ENCODE measurements at regions not wholly inside any gene's neighbourhood (a gene's known extent, or its start where the extent isn't known, plus 50 kb on each side); places are given as distances from the start of the nearest gene placed in this dataset.

DNA sequence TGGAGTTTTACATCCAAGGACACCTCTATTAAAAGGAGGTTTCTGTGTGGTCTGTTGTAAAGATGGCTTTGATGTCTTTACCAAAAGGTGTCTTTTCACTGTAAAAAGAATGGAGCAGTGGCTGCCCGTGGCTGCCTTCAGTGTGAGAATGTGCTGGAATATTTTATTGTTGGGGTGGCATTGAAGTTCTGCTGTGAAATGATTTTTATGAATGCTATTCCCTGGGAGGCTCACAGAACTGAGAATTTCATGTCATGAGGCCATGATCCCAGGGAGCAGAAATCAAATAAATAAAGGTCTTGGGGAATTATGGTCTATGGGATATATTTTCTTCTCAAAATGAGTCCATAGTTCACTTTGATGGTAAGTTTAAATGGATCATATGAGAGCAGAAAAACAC, 425.2 kb upstream of the ZNF608 start:
- DNase-seq (ENCODE audit: low read depth in 2 of 2): no peak

DNA sequence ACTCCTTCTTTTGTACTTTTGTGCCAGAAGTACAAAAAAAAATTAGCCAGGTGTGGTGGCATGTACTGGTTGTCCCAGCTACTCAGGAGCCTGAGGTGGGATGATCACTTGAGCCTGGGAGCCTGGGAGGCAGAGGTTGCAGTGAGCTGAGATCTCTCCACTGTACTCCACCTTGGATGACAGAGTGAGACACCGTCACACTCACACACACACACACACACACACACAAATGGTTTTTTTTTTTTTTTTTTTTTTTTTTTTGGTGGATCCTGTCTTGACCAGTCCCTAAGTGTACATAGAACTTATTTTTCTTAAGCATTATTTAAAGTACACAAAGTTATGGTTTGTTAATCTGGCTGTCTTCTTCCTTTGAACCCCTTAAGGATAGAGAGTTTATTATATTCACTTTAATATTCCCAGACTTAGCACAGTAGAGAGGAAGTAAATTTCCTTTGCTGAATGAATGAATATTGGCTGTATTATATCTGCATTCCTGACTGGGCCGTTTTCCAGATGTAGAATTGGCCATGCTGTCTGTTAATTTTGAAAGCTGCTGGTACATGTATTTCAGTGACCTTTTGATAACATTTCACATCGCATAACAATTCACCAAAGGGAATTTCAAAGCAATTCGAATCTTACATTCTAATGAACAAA, 429.0 kb upstream of the ZNF608 start:
- no peak for DNase-seq (ENCODE audit: low read depth in 2 of 2)

DNA sequence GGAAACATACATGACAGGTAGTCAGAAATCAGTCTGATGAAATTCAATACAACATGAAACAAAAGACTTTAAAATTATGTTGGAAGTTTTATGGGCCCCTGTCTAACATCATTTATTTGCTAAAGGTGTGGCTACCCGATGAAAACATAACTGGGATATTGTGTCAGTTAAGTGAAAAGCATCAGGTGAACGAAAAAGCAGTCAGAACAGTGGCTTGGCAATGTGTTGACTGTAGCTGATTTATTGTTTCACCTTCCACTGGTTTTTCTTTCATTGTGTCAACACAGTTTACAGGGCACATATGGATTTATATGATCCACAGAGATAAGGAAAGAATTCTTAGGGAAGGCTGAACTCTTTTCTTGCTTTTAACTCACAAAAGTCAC, 429.6 kb upstream of the ZNF608 start:
- no peak for DNase-seq (ENCODE audit: low read depth in 2 of 2)

DNA sequence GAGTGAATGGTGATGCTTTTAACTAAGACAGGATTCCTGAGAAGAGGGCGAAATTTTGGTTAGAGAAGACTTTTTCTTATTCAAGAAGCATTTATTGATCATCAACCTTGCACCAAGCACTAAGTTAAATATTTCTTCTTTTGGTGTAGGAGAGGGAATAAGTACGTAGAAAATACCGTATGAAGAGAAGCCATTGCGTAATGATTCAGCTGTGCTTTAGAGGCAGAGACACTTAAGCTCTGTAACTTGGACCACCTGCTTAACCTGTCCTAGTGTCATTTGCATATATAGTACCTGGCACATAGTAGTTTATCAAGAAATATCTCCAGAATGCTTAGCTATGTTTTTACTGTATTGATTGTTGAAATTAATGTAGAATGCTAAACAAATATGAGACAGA, 430.9 kb upstream of the ZNF608 start:
- DNase-seq (ENCODE audit: low read depth in 2 of 2): no peak

DNA sequence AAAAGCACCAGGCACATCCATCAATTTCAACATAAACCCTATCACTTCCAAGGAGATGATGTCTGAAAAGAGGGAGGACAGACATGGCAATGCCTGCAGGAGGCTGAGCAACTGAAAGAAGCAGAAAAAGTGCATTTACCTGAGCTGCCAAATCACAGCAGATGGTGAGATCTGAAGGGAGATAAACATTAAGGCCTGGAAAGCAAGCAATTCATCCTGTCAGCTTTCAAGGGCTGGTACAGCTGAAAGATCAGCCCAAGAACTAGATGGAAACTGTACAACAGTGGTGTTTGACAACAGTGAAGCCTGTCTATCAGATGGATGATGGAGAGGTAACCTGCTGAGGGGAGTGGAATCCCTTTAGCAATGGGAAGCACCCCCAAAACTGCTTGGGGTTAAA, 433.2 kb upstream of the ZNF608 start:
- no peak for DNase-seq (ENCODE audit: low read depth in 2 of 2)

DNA sequence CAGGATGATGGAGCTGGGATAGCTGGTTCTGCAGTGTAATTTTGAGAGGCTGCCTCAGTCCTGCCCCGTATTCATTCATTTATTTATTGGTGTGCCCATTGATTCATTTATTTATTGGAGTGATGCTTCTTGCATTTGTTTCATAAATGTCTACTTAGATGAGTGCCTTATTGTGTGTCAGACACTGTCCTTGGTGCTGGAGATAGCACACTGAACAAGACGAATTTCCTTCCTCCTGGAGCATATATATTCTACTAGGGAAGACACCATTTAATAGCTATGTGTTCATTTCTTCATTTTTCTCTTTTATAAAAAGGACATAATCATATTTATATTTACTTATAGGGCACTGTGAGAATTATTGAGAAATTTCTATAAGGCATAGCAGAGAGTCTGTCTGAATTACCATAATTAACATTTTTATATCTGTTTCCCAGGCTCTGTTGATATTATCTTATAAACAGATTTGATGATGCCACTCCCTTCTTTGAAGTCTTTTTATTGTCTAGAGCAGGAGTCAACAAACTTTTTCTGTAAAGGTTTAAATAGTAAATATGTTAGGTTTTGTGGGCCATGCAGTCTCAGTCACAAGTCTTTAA, 433.9 kb upstream of the ZNF608 start:
- no peak for DNase-seq (ENCODE audit: low read depth in 2 of 2)

DNA sequence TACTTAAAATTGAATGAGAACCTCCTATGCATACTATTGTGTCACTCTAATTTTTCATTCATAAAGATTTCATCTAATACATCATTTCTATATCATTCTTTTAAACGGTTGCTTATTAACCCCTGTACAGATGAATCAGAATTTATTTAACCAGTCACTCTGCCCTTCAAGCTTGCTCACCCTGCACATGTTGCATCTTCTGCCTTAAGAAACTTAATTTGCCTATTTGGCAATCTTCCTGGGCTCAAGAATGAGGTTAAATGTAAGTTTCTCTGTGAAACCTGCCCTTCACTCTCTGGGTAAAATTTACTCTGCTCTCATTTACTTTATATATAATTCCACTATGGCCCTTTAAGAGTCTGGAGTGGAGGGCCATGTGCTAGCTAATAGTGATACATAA, 434.7 kb upstream of the ZNF608 start:
- no peak for DNase-seq (ENCODE audit: low read depth in 2 of 2)

DNA sequence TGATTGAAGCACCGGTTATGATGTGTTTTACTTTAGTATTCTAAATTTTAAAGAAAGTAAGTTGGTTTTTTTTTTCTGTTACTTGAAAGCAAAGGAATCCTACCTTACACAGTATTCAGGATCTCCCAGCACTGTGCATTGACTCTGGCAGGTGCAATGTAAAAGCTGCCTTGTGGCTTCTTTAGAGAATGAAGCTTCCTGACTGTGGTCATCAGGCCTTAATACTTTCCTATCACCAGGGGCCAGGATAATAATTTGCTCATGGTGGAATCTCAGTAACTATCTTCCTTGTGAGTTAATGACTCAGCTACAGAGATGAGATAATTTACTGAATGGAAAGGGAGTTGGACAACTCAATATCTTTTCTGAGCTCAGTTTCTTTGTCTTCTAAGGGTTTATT, 435.5 kb upstream of the ZNF608 start:
- no peak for DNase-seq (ENCODE audit: low read depth in 2 of 2)

DNA sequence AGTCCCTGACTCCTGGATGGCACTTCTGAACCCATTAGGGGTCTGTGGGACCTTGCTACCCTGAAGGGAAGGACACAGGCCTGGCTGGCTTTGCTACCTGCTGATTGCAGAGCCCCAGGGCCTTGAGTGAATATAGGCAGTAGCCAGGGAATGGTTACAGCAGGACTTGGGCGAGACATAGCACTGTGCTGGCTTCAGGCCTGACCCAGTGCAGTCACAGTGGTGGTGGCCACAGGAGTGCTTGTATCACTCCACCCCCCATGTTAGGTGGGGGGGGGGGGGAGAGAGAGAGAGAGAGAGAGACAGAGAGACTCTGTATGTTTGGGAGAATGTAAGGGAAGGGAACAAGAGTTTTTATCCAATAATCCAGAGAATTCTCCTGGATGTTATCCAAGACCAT, 439.3 kb upstream of the ZNF608 start:
- DNase-seq (ENCODE audit: low read depth in 2 of 2): no peak

DNA sequence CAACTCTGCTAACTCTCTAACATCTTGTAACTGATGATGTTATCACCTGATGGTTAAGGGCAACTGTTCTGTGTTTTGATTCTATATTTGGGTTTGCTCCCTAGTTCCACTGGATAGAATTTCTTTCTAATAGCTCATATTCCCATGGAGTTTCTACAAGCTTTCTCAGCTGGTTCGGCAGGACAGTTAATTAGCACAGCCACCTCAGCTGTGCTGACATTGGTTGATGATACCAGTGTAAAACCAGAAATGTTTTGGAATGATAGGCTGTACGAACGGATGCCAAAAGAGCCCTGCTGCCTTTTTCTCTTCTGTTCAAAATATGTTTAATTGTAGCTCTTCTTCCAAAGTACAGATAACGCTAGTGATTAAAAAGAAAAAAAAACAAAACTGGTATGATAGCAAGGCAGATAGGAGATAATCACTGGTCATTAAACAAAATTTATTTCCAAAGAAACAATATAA, 440.5 kb upstream of the ZNF608 start:
- DNase-seq (ENCODE audit: low read depth in 2 of 2): no peak

DNA sequence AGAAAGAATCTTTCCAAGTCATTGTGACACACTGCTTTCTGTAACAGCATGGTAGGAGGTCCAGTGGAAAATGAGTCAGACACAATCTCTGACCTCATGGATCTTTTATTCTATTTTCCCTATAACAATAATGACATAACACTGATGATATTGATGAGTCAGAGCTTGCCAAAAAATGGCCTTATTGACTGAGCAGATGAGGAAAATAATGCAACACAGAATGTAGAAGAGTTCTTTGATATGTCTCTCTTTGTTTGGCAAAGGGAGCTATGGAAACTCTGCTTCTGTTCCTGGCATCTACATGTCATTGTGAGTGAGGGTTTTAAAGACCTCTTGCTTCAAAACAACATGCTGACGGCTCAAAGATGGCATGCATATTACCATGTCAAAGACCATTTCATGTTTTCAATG, 443.1 kb upstream of the ZNF608 start:
- no peak for DNase-seq (ENCODE audit: low read depth in 2 of 2)

DNA sequence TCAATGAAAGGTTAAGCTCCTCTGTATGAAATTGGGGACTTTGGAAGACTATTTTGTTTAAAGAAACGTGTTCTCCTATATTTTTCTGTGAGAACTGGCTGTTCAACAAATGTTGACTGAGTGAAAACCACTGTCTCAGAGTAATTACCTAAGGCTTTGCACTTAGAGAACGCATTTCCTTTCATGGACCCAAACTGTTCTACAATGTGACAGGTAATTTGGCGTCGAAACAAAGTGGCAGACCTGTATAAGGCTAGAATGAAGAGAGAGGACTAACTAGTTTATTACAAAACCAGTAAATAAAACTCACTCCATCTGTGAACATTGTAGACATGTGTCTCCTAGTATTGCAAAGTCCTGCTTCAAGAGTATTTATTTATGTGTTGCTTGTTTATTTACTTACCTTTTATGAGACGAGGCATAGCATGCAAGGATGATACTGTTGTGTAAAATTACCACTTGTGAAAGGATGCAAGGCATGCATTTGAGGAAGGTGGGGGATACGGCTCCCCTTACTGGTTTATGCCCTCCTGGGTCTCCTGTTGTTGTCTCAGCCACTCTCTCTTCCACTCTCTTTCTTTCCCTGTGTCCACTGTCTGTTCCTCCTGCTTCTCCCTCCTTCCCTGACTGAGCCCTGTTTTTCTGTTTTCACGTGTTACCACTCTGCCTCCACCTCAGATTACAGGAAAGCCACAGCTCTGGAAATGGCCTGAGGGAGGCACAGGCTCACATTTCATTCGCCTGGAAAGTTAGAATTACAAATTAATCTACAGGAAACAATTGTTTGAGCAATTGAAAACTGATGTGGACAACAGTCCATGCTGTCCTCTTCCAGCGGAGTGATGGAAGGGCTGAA, 444.0 kb upstream of the ZNF608 start:
- no peak for DNase-seq (ENCODE audit: low read depth in 2 of 2)

DNA sequence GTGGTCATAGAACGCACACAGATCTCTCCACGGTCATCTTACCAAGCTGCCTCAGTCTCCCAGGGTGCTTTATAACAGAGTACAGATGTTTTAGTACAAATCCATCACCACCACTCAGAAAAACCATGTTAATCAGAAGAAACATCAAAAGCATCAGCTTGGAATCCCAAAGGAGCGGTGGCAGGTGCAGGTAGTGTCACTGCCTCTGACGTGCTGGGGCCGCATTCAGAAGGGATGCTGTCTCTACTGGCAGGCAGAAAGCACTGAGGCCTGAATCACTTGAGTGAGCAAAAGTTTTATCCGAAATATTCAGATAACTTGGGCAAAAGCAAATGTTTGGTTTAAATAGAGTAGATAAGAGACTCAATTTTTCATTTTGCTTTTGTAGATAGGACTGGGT, 448.4 kb upstream of the ZNF608 start:
- DNase-seq (ENCODE audit: low read depth in 2 of 2): no peak

DNA sequence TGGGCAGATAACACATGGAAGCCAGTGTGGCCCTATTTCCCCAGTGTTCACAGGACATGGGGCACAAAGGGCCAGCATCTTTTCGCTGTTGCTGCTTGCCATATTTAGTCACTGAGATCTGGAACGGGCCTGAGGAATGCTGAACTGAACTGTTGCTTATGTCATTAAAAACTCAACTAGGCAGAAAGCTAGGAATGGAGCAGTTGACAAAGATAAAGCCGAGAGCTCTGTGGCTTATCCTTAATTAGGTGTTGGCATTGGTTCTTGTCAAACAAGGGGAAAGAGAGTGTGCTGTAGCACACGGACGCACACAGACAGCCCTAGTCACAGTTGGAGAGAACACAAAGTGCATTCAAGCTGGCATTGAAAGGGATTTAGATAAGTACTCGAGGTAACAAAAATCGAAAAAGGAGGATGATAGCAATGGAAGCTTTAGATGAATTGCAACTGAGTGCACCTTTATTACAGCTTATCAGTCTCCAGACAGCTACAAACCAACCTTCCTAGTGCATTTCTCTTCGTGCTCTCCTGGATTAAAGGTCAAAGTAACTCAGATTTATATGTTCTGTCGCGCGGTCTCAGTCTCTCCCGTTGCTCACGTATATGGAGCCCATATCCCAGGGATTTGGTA, 450.2 kb upstream of the ZNF608 start:
- DNase-seq (ENCODE audit: low read depth in 2 of 2): no peak

DNA sequence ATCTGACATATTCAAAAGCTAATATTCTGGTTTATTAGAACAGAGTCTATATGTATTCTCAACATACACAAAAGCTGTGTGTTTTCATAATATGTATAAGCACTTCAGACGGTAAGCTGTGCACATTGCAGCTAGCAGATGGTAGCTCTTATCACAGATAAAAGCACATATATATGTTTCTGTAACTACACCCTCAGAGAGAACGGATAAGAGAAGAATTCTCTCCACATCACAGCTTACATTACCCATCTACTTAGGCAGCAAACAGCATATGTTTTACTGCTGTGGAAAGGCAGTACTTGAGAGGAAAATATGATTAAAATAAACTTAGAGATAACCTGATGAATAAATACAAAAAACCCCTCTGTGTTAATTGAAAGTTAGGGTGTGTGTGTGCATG, 450.9 kb upstream of the ZNF608 start:
- no peak for DNase-seq (ENCODE audit: low read depth in 2 of 2)

DNA sequence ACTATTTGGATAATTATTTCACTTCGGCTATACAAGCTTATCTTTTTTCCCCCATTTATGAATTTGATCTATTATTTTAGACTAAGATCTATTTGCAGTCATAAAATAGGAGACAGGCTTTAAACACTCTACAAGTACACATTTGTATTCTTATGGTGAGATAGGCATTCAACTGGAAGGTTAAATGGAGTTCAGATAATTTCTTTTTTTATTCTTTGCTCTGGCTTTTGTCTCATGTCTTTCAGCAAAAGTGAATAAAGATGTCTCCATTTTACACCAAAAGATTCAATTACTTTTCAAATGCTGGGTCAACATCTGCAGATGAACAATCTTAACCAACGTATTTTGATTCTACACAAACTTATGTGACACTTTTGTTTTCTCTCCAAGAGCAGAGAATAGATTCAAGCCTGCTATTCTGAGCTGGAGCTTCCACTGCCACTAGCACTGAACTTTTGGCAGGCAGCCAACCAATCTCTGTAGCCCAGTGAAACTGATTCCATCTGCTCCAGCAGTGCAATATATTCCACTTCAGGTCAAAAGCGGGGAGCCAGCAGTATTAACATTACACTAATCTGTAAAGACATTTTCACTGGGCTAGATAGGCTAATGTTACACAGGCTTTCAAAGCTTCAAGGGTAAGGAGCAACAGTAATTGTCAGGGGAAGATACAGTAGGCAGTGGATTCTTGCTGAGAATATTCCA, 452.0 kb upstream of the ZNF608 start:
- no peak for DNase-seq (ENCODE audit: low read depth in 2 of 2)

DNA sequence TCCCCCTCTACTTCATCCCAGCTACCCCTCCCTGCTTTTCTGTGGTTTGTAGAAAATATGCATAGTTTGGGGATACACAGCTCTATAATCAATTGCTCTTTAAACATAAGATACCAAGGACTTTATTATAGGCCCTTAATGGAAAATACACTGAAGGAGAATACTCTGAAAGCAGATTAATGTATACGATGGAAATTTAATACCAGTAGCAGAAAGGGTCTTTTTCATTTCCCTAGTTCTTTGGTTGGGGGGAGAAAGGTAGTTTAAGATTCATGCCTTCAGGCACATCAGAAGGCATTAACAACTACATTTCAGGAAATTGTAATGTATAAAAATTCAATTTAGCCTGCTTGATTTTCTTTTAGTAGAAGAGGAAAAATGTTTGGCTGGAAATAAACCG, 452.9 kb upstream of the ZNF608 start:
- no peak for DNase-seq (ENCODE audit: low read depth in 2 of 2)

DNA sequence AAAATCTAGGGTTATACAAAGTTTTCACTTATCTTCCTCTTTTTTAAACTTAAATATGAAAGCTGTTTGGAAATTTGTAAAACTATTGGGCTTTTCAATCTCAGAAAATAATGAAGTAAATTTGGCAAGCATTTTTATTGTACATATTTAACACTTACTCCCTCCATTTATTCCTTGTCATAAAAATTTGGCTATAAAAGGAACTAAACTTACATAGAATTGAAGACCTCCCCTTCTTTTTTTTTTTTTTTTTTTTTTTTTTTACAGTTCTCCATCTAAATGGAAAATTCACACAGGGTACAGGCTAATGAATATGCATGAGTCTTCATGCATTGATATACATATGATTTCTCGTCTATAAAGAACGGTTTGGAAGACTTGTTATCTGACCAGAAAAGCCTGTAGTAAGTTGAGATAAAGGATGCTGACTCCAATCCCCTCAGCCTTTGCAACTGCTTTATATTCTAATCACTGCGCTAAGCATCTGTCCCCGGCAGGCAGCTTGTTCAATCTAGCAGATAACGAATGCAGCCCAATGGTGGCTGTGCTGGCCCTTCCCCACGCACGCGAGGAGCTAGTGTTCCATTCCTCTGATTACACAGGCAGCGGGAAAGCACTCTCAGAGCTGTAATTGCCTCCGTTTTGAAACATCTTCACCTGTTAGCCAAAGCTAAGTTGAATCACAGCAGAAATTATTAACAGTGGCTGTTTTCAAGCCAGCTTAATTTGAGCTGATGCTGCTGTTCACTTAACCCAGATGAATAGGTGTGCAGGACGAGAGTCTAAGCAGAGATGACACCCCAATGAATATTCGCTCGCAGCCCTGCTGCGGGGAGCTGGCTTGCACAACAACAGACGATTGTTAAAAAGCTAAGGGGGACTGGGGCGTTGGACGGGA, 453.8 kb upstream of the ZNF608 start:
- no peak for DNase-seq (ENCODE audit: low read depth in 2 of 2)

DNA sequence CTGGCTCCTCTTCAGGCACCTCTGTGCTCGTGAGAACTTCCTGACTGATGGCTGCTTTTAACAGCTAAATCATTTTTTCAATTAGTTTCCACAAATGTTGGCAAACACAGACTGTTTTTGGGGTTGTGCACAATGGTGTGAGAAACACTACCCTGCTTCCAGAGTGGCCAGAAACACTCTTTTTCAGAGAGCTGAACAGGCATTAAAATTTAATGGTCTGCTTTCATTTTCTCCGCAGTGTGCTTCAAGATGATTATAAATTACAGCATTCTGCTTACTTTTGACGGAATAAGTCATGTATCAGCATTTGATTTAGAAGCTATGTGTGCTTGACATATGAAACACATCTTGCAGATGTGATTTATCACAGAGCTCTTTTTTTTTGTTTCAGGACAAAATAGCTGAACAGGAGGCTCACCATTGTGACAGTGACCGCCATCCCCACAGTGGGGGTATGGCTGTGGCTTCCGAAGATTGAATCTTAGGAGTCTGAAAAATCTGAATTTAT, 454.5 kb upstream of the ZNF608 start:
- DNase-seq (ENCODE audit: low read depth in 2 of 2): no peak

DNA sequence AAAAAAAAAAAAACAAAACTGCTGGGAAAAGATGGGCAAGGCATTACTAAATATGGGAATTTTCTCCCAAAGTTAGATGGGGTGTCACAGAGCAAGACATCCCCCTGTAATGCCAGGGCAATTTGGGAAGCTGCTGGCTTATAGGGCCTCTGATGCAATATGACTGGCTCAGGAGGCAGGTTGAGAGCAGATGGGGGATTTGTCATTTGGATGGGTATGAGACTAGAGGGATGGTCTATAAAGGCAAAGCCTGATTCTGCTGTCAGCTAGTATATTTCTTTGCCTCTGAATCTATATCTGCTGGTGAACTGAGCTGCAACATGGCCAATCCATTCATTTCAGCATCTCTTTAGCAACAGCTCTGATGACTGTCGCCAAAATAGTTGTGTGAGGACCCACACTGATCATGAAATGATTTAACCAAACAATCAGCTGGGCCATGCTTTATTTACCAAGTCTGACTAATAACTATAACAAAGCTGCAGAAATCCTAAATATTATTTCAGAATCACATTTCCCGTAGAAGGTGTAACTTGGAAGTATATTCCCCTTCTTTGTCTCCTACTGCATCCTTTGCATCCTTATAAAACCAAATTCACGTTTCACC, 455.1 kb upstream of the ZNF608 start:
- DNase-seq (ENCODE audit: low read depth in 2 of 2): no peak
